PC-3 (cell line): ENCODE measurements at regions not wholly inside any gene's neighbourhood (a gene's known extent, or its start where the extent isn't known, plus 50 kb on each side); places are given as distances from the start of the nearest gene placed in this dataset.

Source experiments
- ATAC-seq: fragments of 200-7000 bp; cut with Tn5 transposase; 2 replicates; pipeline ENCODE4 v1.9.1; 2020; ENCODE audit warnings: mild to moderate bottlenecking, moderate library complexity
- BruUV-seq: library from RNA; stranded (reverse); fragments of 400-500 nt; replicated peaks from 2 replicates; lab custom pipeline; 2021; lab: Mats Ljungman, UMichigan
- CTCF ChIA-PET: fragments of 300-600 bp; sonication (Branson Sonifier 250); formaldehyde crosslinking; loops from one replicate; lab custom pipeline; 2022; ENCODE audit warnings: antibody characterized with exemption; lab: Charles Lee
- POLR2A ChIA-PET: fragments of 300-600 bp; sonication (Branson Sonifier 250); formaldehyde crosslinking; loops from one replicate; lab custom pipeline; 2022; ENCODE audit warnings: antibody characterized with exemption; ENCODE audit not compliant: unreplicated experiment; lab: Charles Lee
- DNase-seq: peaks from one replicate; pipeline ENCODE4 v3.0.0-alpha.2; 2015
- H2AFZ ChIP-seq: fragments of 300-600 bp; sonication (generic); 2 replicates; pipeline ENCODE4 v1.6.0; 2016; ENCODE audit warnings: antibody characterized with exemption, low read length
- H3F3A ChIP-seq: fragments of 300-600 bp; sonication (generic); one replicate; pipeline ENCODE4 v1.6.0; 2017; ENCODE audit warnings: antibody characterized with exemption, low read length, control low read depth, mild to moderate bottlenecking; ENCODE audit not compliant: unreplicated experiment
- H3K27ac ChIP-seq: fragments of 300-600 bp; sonication (generic); 2 replicates; pipeline ENCODE4 v1.5.1; 2016; ENCODE audit warnings: mild to moderate bottlenecking, low read length
- H3K27me3 ChIP-seq: fragments of 300-600 bp; sonication (generic); 2 replicates; pipeline ENCODE4 v1.6.1; 2016; ENCODE audit warnings: low read length, mixed read lengths
- H3K36me3 ChIP-seq: fragments of 300-600 bp; sonication (generic); 2 replicates; pipeline ENCODE4 v1.6.1; 2016; ENCODE audit warnings: low read depth, mixed run types, low read length, mixed read lengths
- H3K4me1 ChIP-seq: fragments of 300-600 bp; sonication (generic); 2 replicates; pipeline ENCODE4 v1.5.1; 2016; ENCODE audit warnings: low read length; ENCODE audit not compliant: insufficient read depth
- H3K4me2 ChIP-seq: fragments of 300-600 bp; sonication (generic); 2 replicates; pipeline ENCODE4 v1.6.0; 2016; ENCODE audit warnings: low read length
- H3K4me3 ChIP-seq: fragments of 300-600 bp; sonication (generic); 2 replicates; pipeline ENCODE4 v1.5.1; 2016; ENCODE audit warnings: mild to moderate bottlenecking, low read length, mixed read lengths
- H3K79me2 ChIP-seq: fragments of 300-600 bp; sonication (generic); 2 replicates; pipeline ENCODE4 v1.6.1; 2017; ENCODE audit warnings: low read length, mixed read lengths
- H3K9ac ChIP-seq: fragments of 300-600 bp; sonication (generic); 2 replicates; pipeline ENCODE4 v1.6.0; 2016; ENCODE audit warnings: mild to moderate bottlenecking, low read length
- H3K9me2 ChIP-seq: fragments of 300-600 bp; sonication (generic); replicated peaks from 2 replicates; pipeline ENCODE4 v1.6.1; 2016; ENCODE audit warnings: mixed run types, low read length, mixed read lengths
- H3K9me3 ChIP-seq: fragments of 300-600 bp; sonication (generic); 2 replicates; pipeline ENCODE4 v1.6.1; 2016; ENCODE audit warnings: low read length, mixed read lengths
- H4K20me1 ChIP-seq: fragments of 300-600 bp; sonication (generic); 2 replicates; pipeline ENCODE4 v1.6.1; 2016; ENCODE audit warnings: low read length, mixed read lengths
- EZH2 ChIP-seq: fragments of 300-600 bp; sonication (generic); IDR thresholded peaks from one replicate; pipeline ENCODE4 v1.6.1; 2017; ENCODE audit warnings: antibody characterized with exemption, mild to moderate bottlenecking, low read length; ENCODE audit not compliant: unreplicated experiment
- EZH2phosphoT487 ChIP-seq: fragments of 300-600 bp; sonication (generic); IDR thresholded peaks from 2 replicates; pipeline ENCODE4 v1.6.1; 2018; ENCODE audit warnings: mild to moderate bottlenecking, antibody characterized with exemption, low read length, borderline replicate concordance
- intact Hi-C: fragments of 100-400 bp; cut with micrococcal nuclease; formaldehyde crosslinking; loops from 2 replicates; pipeline ENCODE4 v1.9.0; 2023
- TF ChIP-seq, protein P1 (sequence below): fragments of 300-600 bp; sonication (generic); conservative IDR thresholded peaks from 2 replicates; pipeline ENCODE4 v1.5.1; 2017; ENCODE audit warnings: antibody characterized with exemption, low read depth, mild to moderate bottlenecking, low read length

DNA sequence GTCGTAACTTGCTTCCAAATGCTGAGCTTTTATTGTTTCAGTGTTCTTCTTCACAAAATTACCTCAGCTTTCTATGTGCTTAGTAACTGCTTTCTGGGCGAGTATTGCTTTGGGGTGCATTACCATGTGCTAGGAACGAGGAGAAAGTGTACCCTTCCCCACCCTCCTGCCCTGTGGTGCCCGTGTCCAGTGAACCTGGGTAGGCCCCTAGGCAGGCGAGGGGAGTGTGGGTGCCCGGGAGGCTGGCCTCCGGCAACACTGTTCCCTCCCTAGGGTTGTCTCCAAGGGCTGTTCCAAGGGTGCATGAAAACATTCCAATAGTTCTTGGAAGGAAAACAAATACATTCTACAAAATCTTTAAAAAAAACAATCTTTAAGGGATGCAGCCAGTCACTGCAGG, 216.5 kb upstream of the SOX1 start:
- H3K4me2 ChIP-seq: no peak overlapping the region
- no peaks in the 10 kb centered on the region for H3K9me3 ChIP-seq
- DNase-seq (no peak), ATAC-seq (no peak)
- H3F3A ChIP-seq: no peaks in the 10 kb centered on the region
- intact Hi-C loops: no loop called here
- no peaks in the 10 kb centered on the region for H3K9me2 ChIP-seq
- BruUV-seq: no TSS peak
- TF ChIP-seq EZH2phosphoT487 (no peak), EZH2 (no peak)
- TF ChIP-seq, protein P1, sequence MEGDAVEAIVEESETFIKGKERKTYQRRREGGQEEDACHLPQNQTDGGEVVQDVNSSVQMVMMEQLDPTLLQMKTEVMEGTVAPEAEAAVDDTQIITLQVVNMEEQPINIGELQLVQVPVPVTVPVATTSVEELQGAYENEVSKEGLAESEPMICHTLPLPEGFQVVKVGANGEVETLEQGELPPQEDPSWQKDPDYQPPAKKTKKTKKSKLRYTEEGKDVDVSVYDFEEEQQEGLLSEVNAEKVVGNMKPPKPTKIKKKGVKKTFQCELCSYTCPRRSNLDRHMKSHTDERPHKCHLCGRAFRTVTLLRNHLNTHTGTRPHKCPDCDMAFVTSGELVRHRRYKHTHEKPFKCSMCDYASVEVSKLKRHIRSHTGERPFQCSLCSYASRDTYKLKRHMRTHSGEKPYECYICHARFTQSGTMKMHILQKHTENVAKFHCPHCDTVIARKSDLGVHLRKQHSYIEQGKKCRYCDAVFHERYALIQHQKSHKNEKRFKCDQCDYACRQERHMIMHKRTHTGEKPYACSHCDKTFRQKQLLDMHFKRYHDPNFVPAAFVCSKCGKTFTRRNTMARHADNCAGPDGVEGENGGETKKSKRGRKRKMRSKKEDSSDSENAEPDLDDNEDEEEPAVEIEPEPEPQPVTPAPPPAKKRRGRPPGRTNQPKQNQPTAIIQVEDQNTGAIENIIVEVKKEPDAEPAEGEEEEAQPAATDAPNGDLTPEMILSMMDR: no peak
- ChIA-PET POLR2A (no interaction called here), CTCF (no interaction called here)
- no peaks in the 10 kb centered on the region for H3K79me2 ChIP-seq
- H3K36me3 ChIP-seq: no peaks in the 10 kb centered on the region
- H3K27me3 ChIP-seq: no peaks in the 10 kb centered on the region
- H4K20me1 ChIP-seq: no peaks in the 10 kb centered on the region
- no peak overlapping the region for H3K4me3 ChIP-seq
- H3K9ac ChIP-seq: no peak overlapping the region
- no peaks in the 10 kb centered on the region for H3K4me1 ChIP-seq
- no peak overlapping the region for H3K27ac ChIP-seq
- no peak overlapping the region for H2AFZ ChIP-seq

DNA sequence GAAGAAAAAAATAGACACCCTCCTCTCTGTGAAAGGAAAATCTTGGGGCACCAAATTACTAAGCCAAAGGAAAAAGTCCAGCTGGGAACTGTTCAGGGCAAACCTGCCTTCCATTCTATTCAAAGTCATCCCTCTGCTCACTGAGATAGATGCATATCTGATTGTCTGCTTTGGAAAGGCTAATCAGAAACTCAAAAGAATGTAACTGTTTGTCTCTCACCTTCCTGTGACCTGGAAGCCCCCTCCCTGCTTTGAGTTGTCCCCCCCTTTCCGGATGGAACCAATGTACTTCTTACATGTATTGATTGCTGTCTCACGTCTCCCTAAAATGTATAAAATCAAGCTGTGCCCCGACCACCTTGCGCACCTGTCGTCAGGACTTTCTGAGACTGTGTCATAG, 216.0 kb upstream of the SOX1 start:
- no peak overlapping the region for H2AFZ ChIP-seq
- H3K27me3 ChIP-seq: no peaks in the 10 kb centered on the region
- no peak overlapping the region for H3K4me2 ChIP-seq
- BruUV-seq: no TSS peak
- intact Hi-C loops: no loop called here
- TF ChIP-seq, protein P1: no peak
- TF ChIP-seq EZH2: no peak
- no peak for TF ChIP-seq EZH2phosphoT487
- H3K4me1 ChIP-seq: no peaks in the 10 kb centered on the region
- no peaks in the 10 kb centered on the region for H3K36me3 ChIP-seq
- no peaks in the 10 kb centered on the region for H3K9me2 ChIP-seq
- no peaks in the 10 kb centered on the region for H3K9me3 ChIP-seq
- H4K20me1 ChIP-seq: no peaks in the 10 kb centered on the region
- ChIA-PET POLR2A (no interaction called here), CTCF (no interaction called here)
- ATAC-seq (no peak), DNase-seq (no peak)
- H3K79me2 ChIP-seq: no peaks in the 10 kb centered on the region
- no peak overlapping the region for H3K4me3 ChIP-seq
- no peak overlapping the region for H3K9ac ChIP-seq
- no peak overlapping the region for H3K27ac ChIP-seq
- no peaks in the 10 kb centered on the region for H3F3A ChIP-seq

DNA sequence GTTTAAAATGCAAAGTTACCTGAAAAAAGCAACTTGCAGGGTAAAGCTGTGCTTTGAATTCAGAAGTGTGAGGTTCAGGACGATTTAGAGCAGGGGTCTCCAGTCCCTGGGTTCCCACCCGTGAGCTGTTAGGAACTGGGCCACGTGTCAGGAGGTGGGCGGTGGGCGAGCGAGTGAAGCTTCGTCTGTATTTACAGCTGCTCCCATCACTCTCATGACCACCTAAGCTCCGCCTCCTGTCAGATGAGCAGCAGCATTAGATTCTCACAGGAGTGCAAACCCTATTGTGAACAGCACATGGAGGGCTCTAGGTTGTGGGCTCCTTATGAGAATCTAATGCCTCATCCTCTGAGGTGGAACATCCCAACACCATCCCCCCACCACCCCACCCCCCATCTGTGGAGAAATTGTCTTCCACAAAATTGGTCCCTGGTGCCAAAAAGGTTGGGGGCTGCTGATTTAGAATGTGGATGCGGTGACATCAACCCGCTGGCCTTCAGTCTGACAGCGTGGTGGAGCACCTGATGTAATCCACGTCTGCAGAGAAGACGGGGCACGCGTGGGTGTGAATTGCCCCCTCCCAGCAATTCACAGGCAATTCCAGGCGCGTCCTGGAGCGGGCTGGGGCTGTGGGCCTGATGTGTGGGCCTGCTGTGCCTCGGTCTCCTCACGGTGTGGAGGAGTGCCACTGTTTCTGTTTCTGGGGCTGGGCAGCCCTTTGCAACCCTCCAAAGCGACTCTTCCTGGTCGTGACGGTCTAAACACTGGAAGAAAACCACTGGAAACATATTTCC, 214.0 kb upstream of the SOX1 start:
- no peak for DNase-seq
- no peaks in the 10 kb centered on the region for H3K9me2 ChIP-seq
- ChIA-PET POLR2A (no interaction called here), CTCF (no interaction called here)
- no peak overlapping the region for H3K27ac ChIP-seq
- intact Hi-C loops: no loop called here
- H3K4me1 ChIP-seq: no peaks in the 10 kb centered on the region
- TF ChIP-seq, protein P1: no peak
- TF ChIP-seq EZH2phosphoT487: no peak
- TF ChIP-seq EZH2: no peak
- H2AFZ ChIP-seq: no peak overlapping the region
- no peaks in the 10 kb centered on the region for H3K79me2 ChIP-seq
- no peaks in the 10 kb centered on the region for H3K36me3 ChIP-seq
- H3K4me3 ChIP-seq: no peak overlapping the region
- no peaks in the 10 kb centered on the region for H3K27me3 ChIP-seq
- BruUV-seq: no TSS peak
- H3K4me2 ChIP-seq: no peak overlapping the region
- H4K20me1 ChIP-seq: no peaks in the 10 kb centered on the region
- no peak overlapping the region for H3K9ac ChIP-seq
- ATAC-seq: no peak
- no peaks in the 10 kb centered on the region for H3K9me3 ChIP-seq
- no peaks in the 10 kb centered on the region for H3F3A ChIP-seq
